ENCODE measurements at regions not wholly inside any gene's neighbourhood (a gene's known extent, or its start where the extent isn't known, plus 50 kb on each side); places are given as distances from the start of the nearest gene placed in this dataset.
"Not testable (repeated sequence)": the region's sequence is repeated elsewhere in the genome, so short reads cannot be mapped to it uniquely, and the experiment has no call there.

DNA sequence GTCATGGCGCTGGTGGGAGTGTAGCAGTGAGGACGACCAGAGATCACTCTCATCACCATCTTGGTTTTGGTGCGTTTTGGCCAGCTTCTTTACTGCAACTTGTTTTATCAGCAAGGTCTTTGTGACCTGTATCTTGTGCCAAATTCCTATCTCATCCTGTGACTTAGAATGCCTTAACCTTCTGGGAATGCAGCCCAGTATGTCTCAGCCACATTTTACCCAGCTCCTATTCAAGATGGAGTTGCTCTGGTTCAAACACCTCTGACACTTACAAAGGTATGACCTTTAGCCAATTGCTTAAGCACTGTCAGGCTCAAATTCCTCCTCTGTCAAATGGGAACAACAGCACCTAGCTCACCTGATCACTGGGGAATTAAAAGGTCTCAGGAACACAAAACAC, 235.1 kb upstream of the ID2 start:
- peaks cover 58% of the 10 kb centered on the region for H3K27me3 Mint-ChIP-seq (ENCODE audit: low read depth)
- not testable (repeated sequence) for H3K9me3 Mint-ChIP-seq; H3K4me3 Mint-ChIP-seq; H3K36me3 Mint-ChIP-seq (ENCODE audit: low read depth); H3K27ac Mint-ChIP-seq
- peaks cover 14% of the 10 kb centered on the region for H3K4me1 Mint-ChIP-seq (ENCODE audit: low read depth)

DNA sequence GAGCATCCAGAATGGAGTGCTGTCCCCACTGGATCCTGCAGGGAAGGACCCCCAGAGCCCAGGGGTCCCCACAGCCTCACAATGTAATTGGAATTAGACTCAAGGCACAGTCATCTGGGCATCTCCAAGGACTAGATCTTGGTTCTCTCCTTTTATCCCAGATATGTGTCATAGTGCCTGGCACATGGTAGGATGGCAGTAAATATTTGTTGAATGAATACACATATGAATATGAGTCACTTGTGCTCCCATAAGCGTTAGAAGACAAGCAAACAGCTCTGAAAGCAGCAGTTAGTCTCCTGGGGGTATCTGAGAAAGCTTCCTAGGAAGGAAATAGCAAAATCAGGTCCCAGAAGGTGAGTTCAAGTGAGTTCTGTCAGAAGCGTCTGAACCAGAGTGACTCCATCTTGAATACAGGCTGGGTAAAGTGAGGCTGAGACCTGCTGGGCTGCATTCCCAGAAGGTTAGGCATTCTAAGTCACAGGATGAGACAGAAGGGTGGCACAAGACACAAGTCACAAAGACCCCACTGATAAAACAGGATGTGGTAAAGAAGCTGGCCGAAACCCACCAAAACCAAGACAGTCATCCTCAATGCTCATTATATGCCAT, 234.1 kb upstream of the ID2 start:
- H3K36me3 Mint-ChIP-seq (ENCODE audit: low read depth), result peaks cover 5% of the 10 kb centered on the region
- H3K4me3 Mint-ChIP-seq, result no peak overlapping the region
- H3K9me3 Mint-ChIP-seq, result no peaks in the 10 kb centered on the region
- H3K4me1 Mint-ChIP-seq (ENCODE audit: low read depth), result peaks cover 5% of the 10 kb centered on the region
- no peak overlapping the region for H3K27ac Mint-ChIP-seq
- peaks cover 48% of the 10 kb centered on the region for H3K27me3 Mint-ChIP-seq (ENCODE audit: low read depth)

DNA sequence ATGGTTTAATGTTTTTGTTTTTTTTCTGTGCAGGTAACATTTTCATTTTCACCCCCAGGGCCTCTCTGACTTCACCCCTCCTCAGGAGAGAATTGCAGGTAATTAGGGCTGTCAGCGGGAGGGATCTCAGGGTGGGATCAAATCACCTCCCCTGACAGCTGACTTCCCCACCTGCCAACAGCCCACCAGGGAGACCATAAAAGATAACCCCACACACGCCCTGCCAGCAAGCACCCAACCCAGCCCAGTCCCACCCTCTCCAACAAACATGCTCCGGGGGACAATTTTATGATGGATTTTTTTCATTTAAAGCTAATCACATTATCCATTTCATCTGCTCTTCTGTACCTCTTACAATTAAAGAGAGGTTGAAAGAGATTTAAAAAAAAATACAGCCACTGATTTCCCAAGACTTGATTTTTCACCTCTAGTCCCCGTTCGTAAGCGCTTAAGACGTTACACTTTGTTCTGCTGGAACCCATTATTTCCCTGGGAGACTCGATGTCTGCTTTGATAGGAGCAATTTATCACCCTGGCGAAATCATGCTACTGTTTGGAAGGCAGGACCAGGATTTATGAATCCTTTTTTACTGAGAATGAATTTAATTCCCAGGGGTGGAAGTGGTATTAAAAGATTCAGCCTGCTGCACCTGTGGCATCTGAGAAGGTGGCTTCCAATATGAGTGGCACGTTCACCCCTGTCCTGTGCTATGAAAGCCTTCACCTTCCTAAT, 232.9 kb upstream of the ID2 start:
- Mint-ChIP-seq H3K4me1 (ENCODE audit: low read depth) (peaks cover 1% of the 10 kb centered on the region), H3K27me3 (ENCODE audit: low read depth) (peaks cover 45% of the 10 kb centered on the region), H3K27ac (no peak overlapping the region), H3K36me3 (ENCODE audit: low read depth) (peaks cover 5% of the 10 kb centered on the region), H3K4me3 (no peak overlapping the region), H3K9me3 (no peaks in the 10 kb centered on the region)

DNA sequence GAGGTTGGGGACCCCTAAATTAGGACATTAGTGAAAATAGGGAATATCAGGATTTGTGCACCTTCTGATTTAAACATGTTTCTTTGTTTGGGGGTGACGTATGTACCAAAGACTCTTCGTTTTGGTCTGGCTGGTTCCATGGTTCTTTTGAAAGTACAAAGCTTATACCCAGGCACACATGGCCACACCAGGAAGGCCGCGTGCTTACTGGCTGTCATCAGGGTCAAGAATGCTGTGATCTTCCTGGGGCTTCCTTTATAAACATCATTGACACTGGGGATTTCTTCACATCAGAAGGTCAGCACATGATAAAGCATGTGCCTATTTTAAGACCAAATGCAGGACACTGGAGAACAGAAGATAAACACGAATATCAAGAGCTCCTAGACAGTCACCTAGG, 230.6 kb upstream of the ID2 start:
- Mint-ChIP-seq H3K27ac (no peak overlapping the region), H3K36me3 (ENCODE audit: low read depth) (peaks cover 7% of the 10 kb centered on the region), H3K4me3 (no peak overlapping the region), H3K9me3 (no peaks in the 10 kb centered on the region), H3K4me1 (ENCODE audit: low read depth) (peaks cover 18% of the 10 kb centered on the region), H3K27me3 (ENCODE audit: low read depth) (peaks cover 34% of the 10 kb centered on the region)

DNA sequence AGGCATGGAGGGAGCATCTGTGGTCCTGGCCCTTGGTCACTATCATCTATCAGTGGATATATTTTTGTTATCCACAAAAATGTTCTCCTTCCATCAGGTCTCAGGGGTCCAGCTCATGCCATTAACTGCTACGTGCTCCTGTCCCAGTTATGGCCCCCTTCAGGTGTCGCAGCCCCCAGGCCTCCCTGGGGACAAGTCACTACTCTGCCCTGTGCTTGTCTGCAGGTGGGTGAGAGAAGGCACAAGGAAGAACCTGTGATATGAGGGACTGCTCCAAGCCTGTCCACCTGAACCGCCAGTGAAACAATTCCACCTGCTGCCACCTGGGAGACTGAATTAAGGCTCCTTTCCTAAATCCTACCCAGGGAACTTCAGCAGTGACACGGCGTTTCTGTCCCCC, 229.6 kb upstream of the ID2 start:
- Mint-ChIP-seq H3K4me3 (no peak overlapping the region), H3K9me3 (no peaks in the 10 kb centered on the region), H3K4me1 (ENCODE audit: low read depth) (peaks cover 20% of the 10 kb centered on the region), H3K27me3 (ENCODE audit: low read depth) (peaks cover 26% of the 10 kb centered on the region), H3K27ac (no peak overlapping the region), H3K36me3 (ENCODE audit: low read depth) (peaks cover 4% of the 10 kb centered on the region)

DNA sequence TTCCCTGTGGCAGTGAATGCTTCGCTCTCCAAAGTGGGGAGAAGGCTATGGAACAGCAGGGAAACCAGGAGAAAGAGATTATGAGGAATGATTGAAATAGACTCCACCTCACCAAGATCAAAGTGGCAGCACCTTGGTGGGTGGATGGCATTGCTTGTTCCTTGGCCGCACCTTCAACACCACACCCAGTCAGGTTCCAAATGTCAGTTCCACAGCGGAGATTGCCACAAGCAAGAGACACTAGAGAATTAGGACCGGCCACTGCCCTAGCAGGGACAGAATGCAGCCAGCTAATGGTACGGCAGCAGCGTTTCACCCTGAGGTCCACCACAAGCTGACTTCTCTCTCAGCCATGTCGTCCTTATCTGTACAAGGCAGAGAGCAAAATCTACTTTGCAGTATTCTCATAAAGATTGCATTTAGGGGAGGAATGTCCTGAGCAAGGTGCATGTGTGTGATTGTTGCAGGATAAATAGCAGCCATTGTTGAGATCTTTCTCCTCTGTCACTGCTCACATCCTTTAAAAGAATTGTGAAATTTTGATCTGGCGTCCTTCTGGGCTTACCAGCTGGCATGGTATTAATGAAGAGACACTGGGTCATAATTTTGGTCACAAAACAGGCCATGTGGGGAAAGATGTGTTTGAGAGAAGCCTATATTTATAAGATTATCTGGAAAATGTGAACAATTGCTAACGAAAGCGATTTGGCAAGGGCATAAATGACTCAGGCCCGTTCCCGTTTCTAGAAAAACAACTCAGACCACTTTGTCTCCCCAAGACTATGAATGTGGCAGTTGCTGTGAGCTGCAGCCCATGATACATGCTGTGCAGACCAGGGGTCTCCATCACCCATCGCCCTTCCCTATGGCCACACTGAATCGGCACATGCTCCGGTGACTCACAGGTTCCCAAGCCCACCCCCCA, 228.6 kb upstream of the ID2 start:
- Mint-ChIP-seq H3K27me3 (ENCODE audit: low read depth) (peaks cover 33% of the 10 kb centered on the region), H3K4me3 (no peak overlapping the region), H3K36me3 (ENCODE audit: low read depth) (peaks cover 4% of the 10 kb centered on the region), H3K4me1 (ENCODE audit: low read depth) (peaks cover 28% of the 10 kb centered on the region), H3K27ac (no peak overlapping the region), H3K9me3 (no peaks in the 10 kb centered on the region)

DNA sequence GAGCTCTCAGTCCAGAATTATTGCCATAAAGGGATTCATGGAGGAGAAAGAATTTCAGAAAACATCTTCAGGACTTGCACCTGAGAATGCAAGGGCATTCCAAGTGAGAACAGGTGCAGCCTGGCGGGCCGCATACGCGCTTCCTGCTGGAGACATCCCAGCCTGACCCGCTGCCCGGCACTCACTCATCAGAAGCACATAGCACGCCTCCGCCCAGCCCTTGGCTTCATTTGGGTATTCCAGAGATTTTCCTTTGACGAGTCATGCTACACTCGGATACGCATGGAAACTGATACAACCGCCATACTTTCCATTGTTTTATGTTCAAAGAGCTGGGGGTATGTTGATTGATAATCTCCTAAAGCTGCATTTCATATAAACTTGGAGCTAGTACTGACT, 228.0 kb upstream of the ID2 start:
- no peaks in the 10 kb centered on the region for H3K9me3 Mint-ChIP-seq
- peaks cover 4% of the 10 kb centered on the region for H3K36me3 Mint-ChIP-seq (ENCODE audit: low read depth)
- no peak overlapping the region for H3K4me3 Mint-ChIP-seq
- peaks cover 30% of the 10 kb centered on the region for H3K4me1 Mint-ChIP-seq (ENCODE audit: low read depth)
- H3K27ac Mint-ChIP-seq, result no peak overlapping the region
- H3K27me3 Mint-ChIP-seq (ENCODE audit: low read depth), result peaks cover 31% of the 10 kb centered on the region

DNA sequence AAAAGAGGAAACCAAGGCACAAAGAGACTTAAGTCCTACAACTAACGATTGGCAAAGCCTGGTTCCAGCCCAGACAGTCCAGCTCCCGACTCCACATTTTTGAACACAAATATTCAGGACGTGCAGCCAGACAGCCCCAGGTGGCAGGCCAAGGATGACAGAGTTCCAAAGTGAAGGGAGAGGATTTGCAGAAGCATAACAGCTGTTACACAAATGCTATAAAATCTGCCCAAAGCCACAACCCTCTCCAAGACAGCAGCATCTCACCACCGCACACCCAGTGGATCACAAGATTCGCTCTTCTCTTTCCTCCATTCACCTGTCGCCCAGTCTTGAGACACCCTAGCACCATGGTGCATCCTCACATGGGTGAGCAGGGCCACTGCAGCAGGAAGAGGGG, 227.1 kb upstream of the ID2 start:
- Mint-ChIP-seq H3K9me3 (no peaks in the 10 kb centered on the region), H3K36me3 (ENCODE audit: low read depth) (peaks cover 4% of the 10 kb centered on the region), H3K4me1 (ENCODE audit: low read depth) (peaks cover 30% of the 10 kb centered on the region), H3K27ac (no peak overlapping the region), H3K27me3 (ENCODE audit: low read depth) (peaks cover 27% of the 10 kb centered on the region), H3K4me3 (no peak overlapping the region)

DNA sequence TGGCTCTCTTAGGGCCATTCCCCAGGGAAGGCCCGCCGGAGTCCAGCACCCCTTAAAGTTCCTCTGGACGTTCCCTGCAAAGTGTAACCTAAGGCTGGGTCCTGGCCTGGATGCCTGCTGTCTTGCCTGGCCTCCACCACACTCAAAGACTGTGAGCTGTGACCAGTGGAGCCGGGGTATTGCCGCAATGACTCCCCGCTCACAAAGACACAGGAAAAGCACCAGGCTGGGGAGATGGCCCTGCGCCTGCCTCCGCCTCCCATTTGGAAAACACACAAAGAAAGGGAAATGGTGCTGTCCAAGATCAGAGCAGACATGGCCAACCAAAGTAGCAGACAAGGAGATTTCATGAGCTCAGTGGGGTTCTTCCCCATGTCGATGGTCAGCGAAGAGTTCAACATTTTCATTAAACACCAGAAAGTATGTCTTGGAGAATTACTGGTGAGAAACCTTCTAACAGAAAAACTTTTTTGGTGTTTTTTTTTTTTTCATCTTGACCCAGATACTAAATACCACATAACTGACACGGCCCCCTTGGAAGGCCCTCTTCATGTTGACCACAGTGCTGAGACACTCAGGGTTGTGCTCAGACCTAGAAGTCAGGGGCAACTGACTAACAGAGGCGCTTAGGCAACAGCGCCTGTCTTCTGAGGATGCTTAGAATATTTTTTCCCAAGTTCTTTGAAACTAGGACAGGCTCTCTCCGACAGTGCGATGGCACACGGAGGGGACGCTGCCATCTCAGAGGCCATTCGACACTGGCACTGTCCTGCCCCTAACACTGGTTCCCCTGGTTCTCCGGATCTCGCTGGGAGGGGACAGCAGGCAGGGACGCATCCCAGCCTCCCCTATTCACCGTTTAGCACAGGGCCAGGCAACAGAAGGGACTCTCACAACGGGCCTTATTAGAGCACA, 226.4 kb upstream of the ID2 start:
- H3K27me3 Mint-ChIP-seq (ENCODE audit: low read depth), result peaks cover 21% of the 10 kb centered on the region
- peaks cover 7% of the 10 kb centered on the region for H3K36me3 Mint-ChIP-seq (ENCODE audit: low read depth)
- H3K4me1 Mint-ChIP-seq (ENCODE audit: low read depth), result peaks cover 30% of the 10 kb centered on the region
- H3K9me3 Mint-ChIP-seq, result no peaks in the 10 kb centered on the region
- peak overlapping the region; percentile 93 for H3K27ac Mint-ChIP-seq
- H3K4me3 Mint-ChIP-seq, result peak overlapping the region; percentile 65

DNA sequence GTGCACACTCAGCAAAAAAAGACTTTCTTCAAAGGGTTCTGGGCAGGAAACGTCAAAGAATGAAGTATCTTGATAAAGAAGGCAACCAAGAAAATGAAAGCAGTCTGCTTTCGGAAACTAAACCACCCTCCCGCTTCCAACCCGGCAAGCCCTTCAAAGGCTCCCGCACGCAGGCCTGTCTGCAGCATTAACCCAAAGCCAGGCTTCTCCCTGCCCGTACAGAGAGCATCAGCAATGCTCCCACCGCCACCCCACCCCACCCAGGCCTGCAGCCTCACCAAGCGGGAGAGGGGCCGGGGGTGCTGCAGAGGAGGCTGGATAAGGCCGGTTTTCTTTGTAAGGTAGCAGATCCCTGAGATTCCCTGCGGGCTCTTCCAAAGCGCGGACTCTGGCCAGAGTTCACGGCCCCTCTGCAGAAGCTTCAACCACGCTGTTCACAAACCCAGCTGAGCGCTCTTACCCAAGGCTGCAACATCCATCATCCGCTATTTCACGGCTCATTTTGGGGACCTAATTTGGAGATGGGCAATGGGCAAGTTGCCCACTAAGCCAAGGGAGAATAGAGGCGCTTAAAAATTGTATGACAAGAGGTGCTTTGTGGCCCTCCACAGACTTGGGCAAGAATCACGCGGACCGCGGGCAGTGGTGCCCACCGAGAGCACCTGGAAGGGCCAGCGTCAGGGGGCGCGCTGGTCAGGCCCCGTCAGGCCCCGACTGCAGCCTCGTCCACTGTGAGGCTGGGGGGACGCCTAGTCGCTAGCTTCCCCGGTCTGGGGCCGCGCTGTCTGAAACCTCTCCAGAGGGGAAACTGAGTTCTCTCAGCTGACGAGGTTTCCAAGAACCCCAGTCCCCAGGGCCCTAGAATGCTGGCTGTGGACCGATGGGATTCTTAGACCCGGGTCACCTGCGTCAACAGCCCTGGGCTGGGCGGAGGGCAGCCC, 225.4 kb upstream of the ID2 start:
- H3K9me3 Mint-ChIP-seq, result no peaks in the 10 kb centered on the region
- peaks cover 18% of the 10 kb centered on the region for H3K27me3 Mint-ChIP-seq (ENCODE audit: low read depth)
- H3K27ac Mint-ChIP-seq, result peak overlapping the region; percentile 93
- H3K4me1 Mint-ChIP-seq (ENCODE audit: low read depth), result peaks cover 30% of the 10 kb centered on the region
- peaks cover 10% of the 10 kb centered on the region for H3K36me3 Mint-ChIP-seq (ENCODE audit: low read depth)
- peak overlapping the region; percentile 65 for H3K4me3 Mint-ChIP-seq

DNA sequence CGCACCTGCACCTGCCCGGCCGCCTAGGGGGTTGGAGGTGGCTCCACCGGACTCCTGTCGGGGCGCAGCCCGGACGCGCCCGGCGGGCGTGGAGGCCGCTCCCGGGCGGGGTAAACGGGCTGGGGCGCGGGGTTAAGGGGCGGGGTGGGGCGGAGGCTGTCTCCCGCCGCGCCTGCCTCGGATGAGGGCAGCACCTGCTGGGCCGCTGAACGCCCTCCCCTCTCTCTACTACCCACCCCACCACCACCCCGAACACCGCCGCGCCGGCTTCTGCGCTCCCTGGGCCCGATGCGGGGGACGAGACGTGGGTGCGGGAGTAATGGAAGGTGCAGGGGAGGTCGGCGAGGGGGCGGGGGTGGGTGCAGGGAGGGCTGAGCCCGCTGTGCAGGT, 224.8 kb upstream of the ID2 start:
- H3K36me3 Mint-ChIP-seq (ENCODE audit: low read depth), result peaks cover 9% of the 10 kb centered on the region
- peaks cover 30% of the 10 kb centered on the region for H3K4me1 Mint-ChIP-seq (ENCODE audit: low read depth)
- H3K9me3 Mint-ChIP-seq, result no peaks in the 10 kb centered on the region
- H3K4me3 Mint-ChIP-seq, result peak overlapping the region; percentile 71
- peak overlapping the region; percentile 68 for H3K27ac Mint-ChIP-seq
- peaks cover 16% of the 10 kb centered on the region for H3K27me3 Mint-ChIP-seq (ENCODE audit: low read depth)

DNA sequence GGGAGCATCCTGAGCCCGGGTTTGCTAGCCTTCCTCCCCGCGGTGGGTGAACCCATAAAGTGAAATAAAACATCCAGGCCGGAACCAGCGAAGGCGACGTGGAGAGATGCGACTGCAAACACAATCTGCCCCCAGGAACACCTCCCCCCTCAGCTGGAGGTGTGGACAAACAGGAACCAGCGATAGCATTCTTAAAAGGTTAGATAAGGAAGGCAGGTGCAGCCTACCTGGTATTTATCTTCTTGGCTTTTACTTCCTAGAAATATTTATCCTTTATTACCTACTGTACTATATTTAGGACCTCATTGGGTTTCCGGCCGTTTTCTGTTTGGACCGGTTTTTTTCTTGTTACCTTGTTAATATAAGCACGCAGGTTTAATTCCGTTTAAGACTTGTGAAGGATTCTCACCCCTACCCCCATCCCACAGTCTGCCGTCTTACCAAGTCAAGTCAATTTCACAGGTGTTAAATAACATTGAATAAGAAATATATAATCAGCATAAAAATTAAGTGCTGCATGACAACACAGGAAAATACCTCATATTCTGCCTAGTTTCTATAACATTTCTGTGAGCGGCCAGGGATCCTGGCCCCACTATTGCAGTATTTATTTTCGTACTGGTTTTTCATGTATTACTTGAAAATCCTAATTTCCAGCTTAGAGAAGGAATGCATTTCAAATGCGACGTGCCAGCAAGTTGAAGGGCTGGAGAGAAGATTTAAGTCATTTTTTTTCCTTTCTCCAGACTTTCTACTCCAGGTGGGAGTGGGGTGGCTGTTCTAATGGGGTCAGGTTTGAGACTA, 224.0 kb upstream of the ID2 start:
- peaks cover 37% of the 10 kb centered on the region for H3K4me1 Mint-ChIP-seq (ENCODE audit: low read depth)
- H3K9me3 Mint-ChIP-seq, result no peaks in the 10 kb centered on the region
- peak overlapping the region; percentile 71 for H3K4me3 Mint-ChIP-seq
- peaks cover 10% of the 10 kb centered on the region for H3K36me3 Mint-ChIP-seq (ENCODE audit: low read depth)
- peaks cover 15% of the 10 kb centered on the region for H3K27me3 Mint-ChIP-seq (ENCODE audit: low read depth)
- peak overlapping the region; percentile 68 for H3K27ac Mint-ChIP-seq
